ENCODE measurements at regions not wholly inside any gene's neighbourhood (a gene's known extent, or its start where the extent isn't known, plus 50 kb on each side); places are given as distances from the start of the nearest gene placed in this dataset.

DNA sequence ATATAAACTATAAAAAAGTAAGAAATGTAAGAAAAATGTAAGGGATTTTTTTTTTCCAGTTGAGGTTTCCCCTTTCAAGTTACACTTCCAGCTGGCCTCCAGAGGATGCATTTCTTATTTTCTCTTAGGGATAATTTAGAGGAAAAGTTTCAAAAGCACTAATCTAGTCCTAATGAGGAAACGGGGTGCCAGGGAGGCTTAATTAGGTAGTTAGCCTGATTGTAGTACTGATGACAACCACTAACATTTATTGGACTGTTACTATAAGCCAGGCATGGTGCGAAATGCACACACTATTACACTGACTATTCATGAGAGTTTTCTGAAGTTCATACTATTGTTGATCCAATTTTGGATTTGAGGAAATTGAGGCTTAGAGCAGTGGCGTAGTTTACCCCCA lies 290.8 kb upstream of the FMN2 start:
- TF ChIP-seq CTCF (IDR thresholded peaks at IDR 0.05 in 8 of 11, conservative IDR thresholded peaks at IDR 0.05 in 3 of 11) (no peak), POLR2A (IDR thresholded peaks at IDR 0.05) (no peak)
